ENCODE measurements at regions not wholly inside any gene's neighbourhood (a gene's known extent, or its start where the extent isn't known, plus 50 kb on each side); places are given as distances from the start of the nearest gene placed in this dataset.

- TF ChIP-seq CTCF (IDR thresholded peaks at IDR 0.05) (no peak), POLR2A (IDR thresholded peaks at IDR 0.05) (no peak)
Observed at GRCh38 chr10:78160591-78160990, 126.9 kb downstream of the RPS24 start.

All from tibial nerve (tissue), 3 donors.